Astrocyte (in vitro differentiated cells and primary cell): ENCODE measurements at regions not wholly inside any gene's neighbourhood (a gene's known extent, or its start where the extent isn't known, plus 50 kb on each side); places are given as distances from the start of the nearest gene placed in this dataset.

ENCODE experiments used
- DNase-seq: peaks from one replicate; pipeline ENCODE4 v3.0.0-alpha.2; 2010; ENCODE audit warnings: low read depth
- FAIRE-seq: peaks from 2 replicates; lab custom pipeline; 2011; peaks lifted over from hg19 to GRCh38; lab: Jason Lieb, UNC
- H2AFZ ChIP-seq: 2 replicates; pipeline ENCODE4 v1.6.0; 2012; ENCODE audit warnings: low read depth, low read length, inconsistent platforms
- H3K27ac ChIP-seq: 2 replicates; pipeline ENCODE4 v1.5.1; 2011; ENCODE audit warnings: low read depth, low read length, inconsistent platforms
- H3K27me3 ChIP-seq: 2 replicates; pipeline ENCODE4 v1.6.0; 2011; ENCODE audit warnings: low read length, inconsistent platforms; ENCODE audit not compliant: insufficient read depth
- H3K36me3 ChIP-seq: 2 replicates; pipeline ENCODE4 v1.5.1; 2011; ENCODE audit warnings: low read length, inconsistent platforms; ENCODE audit not compliant: insufficient read depth
- H3K4me1 ChIP-seq: 2 replicates; pipeline ENCODE4 v1.5.1; 2011; ENCODE audit warnings: low read length, inconsistent platforms; ENCODE audit not compliant: insufficient read depth
- H3K4me2 ChIP-seq: 2 replicates; pipeline ENCODE4 v1.6.0; 2012; ENCODE audit warnings: low read length, inconsistent platforms
- H3K4me3 ChIP-seq: 2 replicates; pipeline ENCODE4 v1.5.1; 2011; ENCODE audit warnings: low read depth, mild to moderate bottlenecking, low read length, inconsistent platforms; ENCODE audit not compliant: insufficient read depth
- H3K79me2 ChIP-seq: 2 replicates; pipeline ENCODE4 v1.6.0; 2012; ENCODE audit warnings: mild to moderate bottlenecking, low read length, inconsistent platforms; ENCODE audit not compliant: insufficient read depth
- H3K9ac ChIP-seq: 2 replicates; pipeline ENCODE4 v1.6.0; 2012; ENCODE audit warnings: mild to moderate bottlenecking, low read length, inconsistent platforms
- H3K9me3 ChIP-seq: 2 replicates; pipeline ENCODE4 v1.5.1; 2012; ENCODE audit warnings: low read depth, mild to moderate bottlenecking, low read length, inconsistent platforms; ENCODE audit not compliant: insufficient read depth
- H4K20me1 ChIP-seq: 2 replicates; pipeline ENCODE4 v1.6.0; 2012; ENCODE audit warnings: low read length, inconsistent platforms; ENCODE audit not compliant: insufficient read depth
- H3K27ac Mint-ChIP-seq: one replicate; pipeline ENCODE4 v1.8.0; 2021; ENCODE audit warnings: mild to moderate bottlenecking, mixed read lengths; ENCODE audit not compliant: unreplicated experiment
- H3K27me3 Mint-ChIP-seq: one replicate; pipeline ENCODE4 v1.8.0; 2021; ENCODE audit warnings: low read depth, mixed read lengths; ENCODE audit not compliant: unreplicated experiment
- H3K36me3 Mint-ChIP-seq: one replicate; pipeline ENCODE4 v1.8.0; 2021; ENCODE audit warnings: low read depth, mixed read lengths; ENCODE audit not compliant: unreplicated experiment
- H3K4me1 Mint-ChIP-seq: one replicate; pipeline ENCODE4 v1.8.0; 2021; ENCODE audit warnings: low read depth, mixed read lengths; ENCODE audit not compliant: unreplicated experiment
- H3K4me3 Mint-ChIP-seq: one replicate; pipeline ENCODE4 v1.8.0; 2021; ENCODE audit warnings: mild to moderate bottlenecking, moderate library complexity, mixed read lengths; ENCODE audit not compliant: unreplicated experiment
- H3K9me3 Mint-ChIP-seq: one replicate; pipeline ENCODE4 v1.8.0; 2021; ENCODE audit warnings: mild to moderate bottlenecking, mixed read lengths; ENCODE audit not compliant: unreplicated experiment
- CTCF ChIP-seq: IDR thresholded peaks from 2 replicates; pipeline ENCODE4 v1.5.1; 2011; ENCODE audit warnings: low read depth, mild to moderate bottlenecking, inconsistent platforms, low read length, moderate library complexity; ENCODE audit not compliant: insufficient read depth
- EZH2 ChIP-seq: IDR thresholded peaks from 2 replicates; pipeline ENCODE4 v1.6.1; 2012; ENCODE audit warnings: mild to moderate bottlenecking, low read length, inconsistent platforms; ENCODE audit not compliant: insufficient read depth

DNA sequence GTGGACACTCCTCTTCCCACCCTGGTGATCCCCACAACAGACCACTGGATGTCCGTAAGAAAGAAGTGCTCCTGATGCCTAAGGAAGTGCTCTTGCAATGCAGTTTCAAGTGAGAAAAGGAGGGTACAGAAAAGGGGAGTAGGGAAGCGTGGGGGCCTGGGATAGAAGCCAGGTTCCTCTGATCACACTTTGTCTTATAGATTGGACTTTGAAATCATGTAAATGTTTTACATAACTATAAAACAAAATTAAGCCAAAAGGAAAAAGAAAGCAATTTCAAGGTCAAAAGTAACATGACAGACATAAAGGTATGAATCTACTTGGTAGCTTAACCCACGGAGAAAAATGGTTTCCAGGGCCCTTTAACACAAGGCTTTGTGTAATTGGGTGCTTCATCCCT lies 107.3 kb upstream of the TRPM1 start:
- Histone ChIP-seq H3K79me2 (no peaks in the 10 kb centered on the region), H2AFZ (no peak overlapping the region), H3K9ac (no peak overlapping the region), H3K9me3 (no peaks in the 10 kb centered on the region), H3K4me1 (no peaks in the 10 kb centered on the region), H3K27me3 (no peaks in the 10 kb centered on the region), H3K4me2 (no peak overlapping the region), H3K27ac (no peak overlapping the region), H3K4me3 (no peak overlapping the region), H4K20me1 (no peaks in the 10 kb centered on the region), H3K36me3 (no peaks in the 10 kb centered on the region)
- no peaks in the 10 kb centered on the region for H3K4me1 Mint-ChIP-seq
- no peak for DNase-seq
- TF ChIP-seq CTCF (no peak), EZH2 (no peak)
- H3K27ac Mint-ChIP-seq = no peak overlapping the region
- H3K36me3 Mint-ChIP-seq = no peaks in the 10 kb centered on the region
- no peak overlapping the region for H3K4me3 Mint-ChIP-seq
- no peaks in the 10 kb centered on the region for H3K9me3 Mint-ChIP-seq
- FAIRE-seq = no peak
- peaks cover 16% of the 10 kb centered on the region for H3K27me3 Mint-ChIP-seq

- Histone ChIP-seq H2AFZ (no peak overlapping the region), H4K20me1 (no peaks in the 10 kb centered on the region), H3K27ac (no peak overlapping the region), H3K9ac (no peak overlapping the region), H3K4me1 (peaks cover 3% of the 10 kb centered on the region), H3K9me3 (no peaks in the 10 kb centered on the region), H3K36me3 (no peaks in the 10 kb centered on the region), H3K4me2 (no peak overlapping the region), H3K4me3 (no peak overlapping the region), H3K27me3 (no peaks in the 10 kb centered on the region), H3K79me2 (no peaks in the 10 kb centered on the region)
- FAIRE-seq (no peak), DNase-seq (no peak)
- no peak for TF ChIP-seq EZH2
- no peak for TF ChIP-seq CTCF
- no peak overlapping the region for H3K4me3 Mint-ChIP-seq
- H3K4me1 Mint-ChIP-seq = no peaks in the 10 kb centered on the region
- H3K9me3 Mint-ChIP-seq = no peaks in the 10 kb centered on the region
- no peak overlapping the region for H3K27ac Mint-ChIP-seq
- peaks cover 13% of the 10 kb centered on the region for H3K27me3 Mint-ChIP-seq
- H3K36me3 Mint-ChIP-seq = no peaks in the 10 kb centered on the region
Observed at GRCh38 chr15:31211353-31211752, 109.8 kb upstream of the TRPM1 start.

DNA sequence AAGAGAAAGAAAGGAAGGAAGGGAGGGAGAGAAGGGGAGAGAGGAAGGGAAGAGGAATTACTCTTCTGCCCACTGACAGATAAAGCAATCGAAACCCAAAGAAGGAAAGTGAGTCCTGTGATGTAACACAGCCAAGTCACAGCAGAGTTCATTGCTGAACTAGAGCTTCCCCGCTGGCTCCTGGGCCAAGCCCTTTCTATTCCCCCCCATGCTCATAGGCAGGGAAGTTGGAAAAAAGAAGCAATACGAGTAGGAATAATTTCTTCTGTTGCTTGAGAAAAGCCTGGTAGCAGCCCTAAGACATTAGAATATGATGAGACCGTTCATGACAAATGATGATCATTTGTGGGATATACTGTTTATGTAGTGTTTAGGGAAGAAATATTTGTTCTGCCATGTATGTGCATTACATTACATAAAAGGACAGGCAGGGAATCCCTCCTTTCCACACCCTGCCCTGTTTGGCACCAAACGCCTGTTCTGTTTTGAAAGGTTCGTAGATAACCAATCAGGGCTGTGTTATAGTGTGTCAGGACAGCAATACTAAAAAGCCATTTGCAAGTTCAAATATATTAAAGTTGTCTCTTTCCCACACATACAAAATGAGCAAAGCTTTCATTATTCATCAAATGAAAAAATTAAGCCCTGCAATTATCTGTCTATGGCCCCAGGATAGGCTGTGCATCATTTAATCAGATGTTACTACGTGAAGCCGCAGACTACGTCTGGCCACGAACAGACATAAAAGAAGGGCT lies 111.0 kb upstream of the TRPM1 start:
- H3K9me3 ChIP-seq = no peaks in the 10 kb centered on the region
- H3K36me3 ChIP-seq = no peaks in the 10 kb centered on the region
- Mint-ChIP-seq H3K4me3 (no peak overlapping the region), H3K27me3 (peaks cover 20% of the 10 kb centered on the region), H3K36me3 (no peaks in the 10 kb centered on the region), H3K27ac (no peak overlapping the region), H3K4me1 (no peaks in the 10 kb centered on the region), H3K9me3 (no peaks in the 10 kb centered on the region)
- H3K27ac ChIP-seq = no peak overlapping the region
- H3K27me3 ChIP-seq = no peaks in the 10 kb centered on the region
- TF ChIP-seq EZH2 = no peak
- no peak for TF ChIP-seq CTCF
- no peak overlapping the region for H3K9ac ChIP-seq
- H3K4me1 ChIP-seq = peaks cover 3% of the 10 kb centered on the region
- no peaks in the 10 kb centered on the region for H3K79me2 ChIP-seq
- no peaks in the 10 kb centered on the region for H4K20me1 ChIP-seq
- H2AFZ ChIP-seq = no peak overlapping the region
- no peak overlapping the region for H3K4me3 ChIP-seq
- FAIRE-seq (no peak), DNase-seq (no peak)
- H3K4me2 ChIP-seq = no peak overlapping the region
